ENCODE measurements at regions not wholly inside any gene's neighbourhood (a gene's known extent, or its start where the extent isn't known, plus 50 kb on each side); places are given as distances from the start of the nearest gene placed in this dataset.

DNA sequence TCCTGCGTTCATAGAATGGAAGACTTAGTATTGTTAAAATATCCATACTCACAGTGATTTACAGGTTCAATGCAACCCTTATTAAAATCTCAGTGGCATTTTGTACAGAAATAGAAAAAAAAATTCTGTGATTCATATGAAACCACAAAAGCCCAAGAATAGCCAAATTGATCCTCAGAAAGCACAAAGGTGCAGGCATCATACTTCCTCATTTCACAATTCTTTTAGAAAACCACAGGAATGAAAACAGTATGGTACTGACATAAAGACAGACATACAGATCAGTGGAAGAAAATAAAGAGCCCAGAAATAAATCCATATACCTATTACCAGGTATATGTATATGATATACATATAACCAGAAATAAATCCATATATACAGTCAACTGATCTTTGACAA lies 86.8 kb upstream of the MEGF10 start:
- H3K9me3 ChIP-seq (ENCODE audit: low read depth) = no peaks in the 10 kb centered on the region
- DNase-seq (ENCODE audit: low spot score) = no peak
- H3K4me3 ChIP-seq = no peak overlapping the region
- no peaks in the 10 kb centered on the region for H3K36me3 ChIP-seq
- no peak overlapping the region for H3K4me2 ChIP-seq
- H3K79me2 ChIP-seq (ENCODE audit: low read depth) = no peaks in the 10 kb centered on the region
- no peak overlapping the region for H3K27ac ChIP-seq
- TF ChIP-seq, protein P1, sequence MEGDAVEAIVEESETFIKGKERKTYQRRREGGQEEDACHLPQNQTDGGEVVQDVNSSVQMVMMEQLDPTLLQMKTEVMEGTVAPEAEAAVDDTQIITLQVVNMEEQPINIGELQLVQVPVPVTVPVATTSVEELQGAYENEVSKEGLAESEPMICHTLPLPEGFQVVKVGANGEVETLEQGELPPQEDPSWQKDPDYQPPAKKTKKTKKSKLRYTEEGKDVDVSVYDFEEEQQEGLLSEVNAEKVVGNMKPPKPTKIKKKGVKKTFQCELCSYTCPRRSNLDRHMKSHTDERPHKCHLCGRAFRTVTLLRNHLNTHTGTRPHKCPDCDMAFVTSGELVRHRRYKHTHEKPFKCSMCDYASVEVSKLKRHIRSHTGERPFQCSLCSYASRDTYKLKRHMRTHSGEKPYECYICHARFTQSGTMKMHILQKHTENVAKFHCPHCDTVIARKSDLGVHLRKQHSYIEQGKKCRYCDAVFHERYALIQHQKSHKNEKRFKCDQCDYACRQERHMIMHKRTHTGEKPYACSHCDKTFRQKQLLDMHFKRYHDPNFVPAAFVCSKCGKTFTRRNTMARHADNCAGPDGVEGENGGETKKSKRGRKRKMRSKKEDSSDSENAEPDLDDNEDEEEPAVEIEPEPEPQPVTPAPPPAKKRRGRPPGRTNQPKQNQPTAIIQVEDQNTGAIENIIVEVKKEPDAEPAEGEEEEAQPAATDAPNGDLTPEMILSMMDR (IDR thresholded peaks at IDR 0.05) = no peak
- no peak for TF ChIP-seq EZH2phosphoT487 (IDR thresholded peaks at IDR 0.05)
- TF ChIP-seq EZH2 (IDR thresholded peaks at IDR 0.05) = no peak
- no peaks in the 10 kb centered on the region for H3K36me3 Mint-ChIP-seq
- no peak overlapping the region for H3K9ac ChIP-seq
- H3F3A ChIP-seq (ENCODE audit: low read depth) = no peaks in the 10 kb centered on the region
- H3K27ac Mint-ChIP-seq = no peak overlapping the region
- no peaks in the 10 kb centered on the region for H4K20me1 ChIP-seq (ENCODE audit: low read depth)
- peaks cover 8% of the 10 kb centered on the region for H3K27me3 Mint-ChIP-seq (ENCODE audit: insufficient read depth, low read depth)
- no peaks in the 10 kb centered on the region for H3K4me1 Mint-ChIP-seq
- no peaks in the 10 kb centered on the region for H3K27me3 ChIP-seq
- no peak overlapping the region for H2AFZ ChIP-seq (replicated peaks)
- peaks cover 17% of the 10 kb centered on the region for H3K9me3 Mint-ChIP-seq
- H3K4me3 Mint-ChIP-seq = no peak overlapping the region
- no peaks in the 10 kb centered on the region for H3K4me1 ChIP-seq

DNA sequence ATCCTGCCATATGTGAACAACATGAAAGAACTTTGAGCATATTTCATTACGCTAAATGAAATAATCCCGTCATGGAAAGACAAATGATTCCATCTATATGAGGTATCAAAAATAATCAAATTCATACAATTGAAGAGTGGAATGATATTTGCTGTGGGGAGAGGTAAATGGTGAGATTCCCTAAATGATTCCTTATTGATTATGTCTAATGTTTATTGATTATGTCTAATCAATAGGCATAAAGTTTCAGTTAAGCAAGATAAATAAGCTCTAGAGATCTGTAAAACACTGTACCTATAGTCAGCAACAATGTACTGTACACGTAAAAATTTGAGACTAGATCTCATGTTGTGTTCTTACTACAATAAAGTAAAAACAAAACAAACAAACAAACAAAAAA lies 85.4 kb upstream of the MEGF10 start:
- no peak overlapping the region for H3K27ac Mint-ChIP-seq
- peaks cover 8% of the 10 kb centered on the region for H3K27me3 Mint-ChIP-seq (ENCODE audit: insufficient read depth, low read depth)
- Histone ChIP-seq H3K9me3 (ENCODE audit: low read depth) (no peaks in the 10 kb centered on the region), H3K9ac (no peak overlapping the region), H3K27me3 (no peaks in the 10 kb centered on the region), H3K27ac (no peak overlapping the region), H2AFZ (replicated peaks) (no peak overlapping the region), H4K20me1 (ENCODE audit: low read depth) (no peaks in the 10 kb centered on the region), H3K4me2 (no peak overlapping the region), H3K4me3 (no peak overlapping the region), H3F3A (ENCODE audit: low read depth) (no peaks in the 10 kb centered on the region), H3K36me3 (no peaks in the 10 kb centered on the region), H3K79me2 (ENCODE audit: low read depth) (no peaks in the 10 kb centered on the region), H3K4me1 (no peaks in the 10 kb centered on the region)
- no peaks in the 10 kb centered on the region for H3K36me3 Mint-ChIP-seq
- DNase-seq (ENCODE audit: low spot score) = no peak
- no peak overlapping the region for H3K4me3 Mint-ChIP-seq
- H3K9me3 Mint-ChIP-seq = peaks cover 10% of the 10 kb centered on the region
- TF ChIP-seq, protein P1 (IDR thresholded peaks at IDR 0.05) = no peak
- TF ChIP-seq EZH2 (IDR thresholded peaks at IDR 0.05) (no peak), EZH2phosphoT487 (IDR thresholded peaks at IDR 0.05) (no peak)
- no peaks in the 10 kb centered on the region for H3K4me1 Mint-ChIP-seq

DNA sequence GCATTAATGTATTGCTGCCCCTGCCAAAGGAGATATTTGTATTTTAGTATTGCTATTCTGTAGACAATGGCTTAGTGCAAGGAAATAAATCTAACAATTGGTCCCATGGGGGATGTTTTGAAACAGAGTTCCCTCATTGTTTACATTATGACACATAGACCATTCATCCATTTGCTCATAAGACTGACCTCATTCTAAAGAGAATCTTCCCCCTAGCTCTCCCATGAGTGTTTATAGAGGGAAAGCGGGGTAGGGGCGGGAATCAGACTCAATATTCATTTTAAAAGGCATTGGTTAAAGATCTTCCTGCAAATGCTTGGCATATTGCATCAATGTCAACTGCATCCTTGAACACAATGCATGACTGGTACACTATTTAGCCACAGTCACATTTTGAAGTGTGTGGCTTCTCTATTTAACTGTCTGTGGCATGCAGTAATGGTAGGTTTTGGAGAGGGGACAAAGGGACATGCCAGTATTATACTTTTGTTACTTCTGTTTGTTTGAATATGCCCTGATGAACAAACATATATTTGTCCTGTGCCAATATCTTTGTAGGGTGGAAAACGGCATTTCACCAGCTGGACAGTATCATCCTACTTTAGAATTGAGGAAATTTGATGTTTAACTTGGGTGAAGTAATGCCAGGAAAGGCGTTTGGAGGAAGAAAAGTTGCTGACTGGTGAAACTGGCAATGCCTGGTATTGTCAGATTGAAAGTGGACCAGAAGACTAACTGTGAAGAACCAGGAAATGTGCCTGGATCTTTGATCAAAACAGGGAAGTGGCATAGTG lies 84.1 kb upstream of the MEGF10 start:
- DNase-seq (ENCODE audit: low spot score) = no peak
- H3K36me3 ChIP-seq = no peaks in the 10 kb centered on the region
- no peak overlapping the region for H3K4me3 ChIP-seq
- Mint-ChIP-seq H3K4me1 (no peaks in the 10 kb centered on the region), H3K27me3 (ENCODE audit: insufficient read depth, low read depth) (peaks cover 5% of the 10 kb centered on the region), H3K9me3 (peaks cover 2% of the 10 kb centered on the region), H3K4me3 (no peak overlapping the region), H3K36me3 (no peaks in the 10 kb centered on the region), H3K27ac (no peak overlapping the region)
- H3K27me3 ChIP-seq = no peaks in the 10 kb centered on the region
- H4K20me1 ChIP-seq (ENCODE audit: low read depth) = no peaks in the 10 kb centered on the region
- no peaks in the 10 kb centered on the region for H3K79me2 ChIP-seq (ENCODE audit: low read depth)
- no peak overlapping the region for H3K9ac ChIP-seq
- no peaks in the 10 kb centered on the region for H3F3A ChIP-seq (ENCODE audit: low read depth)
- TF ChIP-seq EZH2phosphoT487 (IDR thresholded peaks at IDR 0.05) = no peak
- no peak for TF ChIP-seq EZH2 (IDR thresholded peaks at IDR 0.05)
- TF ChIP-seq, protein P1 (IDR thresholded peaks at IDR 0.05) = no peak
- H3K27ac ChIP-seq = no peak overlapping the region
- H3K4me2 ChIP-seq = no peak overlapping the region
- H3K9me3 ChIP-seq (ENCODE audit: low read depth) = no peaks in the 10 kb centered on the region
- H3K4me1 ChIP-seq = no peaks in the 10 kb centered on the region
- H2AFZ ChIP-seq (replicated peaks) = no peak overlapping the region

All from neural progenitor cell (in vitro differentiated cells).